SH-SY5Y (cell line): ENCODE measurements at regions not wholly inside any gene's neighbourhood (a gene's known extent, or its start where the extent isn't known, plus 50 kb on each side); places are given as distances from the start of the nearest gene placed in this dataset.

Experiments used
- GATA2 ChIP-seq: IDR thresholded peaks from 2 replicates; pipeline ENCODE4 v1.6.1; 2011; ENCODE audit warnings: mild to moderate bottlenecking, low read depth, low read length
- GATA3 ChIP-seq: IDR thresholded peaks from 2 replicates; pipeline ENCODE4 v1.6.1; 2011; ENCODE audit warnings: low read depth, mild to moderate bottlenecking, low read length, moderate library complexity

GRCh38 chr16:8374586-8375231 lies 215.6 kb downstream of the TMEM114 start:
- TF ChIP-seq GATA3 (no peak), GATA2 (no peak)
